Psoas muscle (tissue), 7 donors: ENCODE measurements at regions not wholly inside any gene's neighbourhood (a gene's known extent, or its start where the extent isn't known, plus 50 kb on each side); places are given as distances from the start of the nearest gene placed in this dataset.

Experiments used
- ATAC-seq, 4 donors: fragments of 200-7000 bp; cut with Tn5 transposase; one replicate each; pipeline ENCODE4 v1.9.1; 2020; ENCODE audit warnings: moderate library complexity in 3 of 4, mild to moderate bottlenecking in 2 of 4
- DNase-seq, 2 donors: peaks; one replicate each; pipeline ENCODE4 v3.0.0-alpha.2; 2020
- H3K27ac ChIP-seq: fragments of 200-600 bp; one replicate; pipeline ENCODE4 v1.8.0; 2022
- H3K27me3 ChIP-seq, 3 donors: fragments of 200-600 bp in 1 of 3; one replicate each; pipeline versions ENCODE4 v1.6.1 to v1.8.0; 2013 to 2022; ENCODE audit warnings: low read length in 2 of 3, mild to moderate bottlenecking in 2 of 3, moderate library complexity in 1 of 3; ENCODE audit not compliant: insufficient read depth in 3 of 3
- H3K36me3 ChIP-seq, 2 donors: fragments of 200-600 bp in 1 of 2; one replicate each; pipeline versions ENCODE4 v1.6.1 to v1.8.0; 2013 to 2022; ENCODE audit warnings: low read depth in 1 of 2, mild to moderate bottlenecking in 1 of 2, moderate library complexity in 1 of 2; ENCODE audit not compliant: insufficient read depth in 1 of 2
- H3K4me1 ChIP-seq: fragments of 200-600 bp; one replicate; pipeline ENCODE4 v1.8.0; 2022
- H3K4me3 ChIP-seq: fragments of 200-600 bp; one replicate; pipeline ENCODE4 v1.8.0; 2022; ENCODE audit warnings: mild to moderate bottlenecking
- H3K9me3 ChIP-seq: fragments of 200-600 bp; one replicate; pipeline ENCODE4 v1.8.0; 2022
- CTCF ChIP-seq: fragments of 200-600 bp; IDR thresholded peaks from one replicate; pipeline ENCODE4 v1.8.0; 2022; ENCODE audit warnings: antibody characterized with exemption
- WGBS, 3 donors: extraction: QIAGEN DNeasy Blood & Tissue Kit; methylation state at CpG; one replicate each; pipeline versions ENCODE4 v1.1.6 to v1.1.7; 2013; 5-methylcytosine and 5-hydroxymethylcytosine counted together
- intact Hi-C, 2 donors: fragments of 100-400 bp; cut with DNase I; formaldehyde crosslinking; loops; one replicate each; pipeline versions ENCODE4 v1.11.0 to v1.14.2; 2022
- donor health status: healthy with polysubstance abuse.
- donor health status: DM: no; HTN: no; CAD: no; lungs with moderate emphysema.
- donor health status: Bipolar disorder and iron deficiency.
- donor health status: healthy.
- donor health status: DM: yes; HTN: yes; CAD: no.
- donor health status: DM: no; HTN: no; CAD: no.
- donor health status: DM: yes; HTN: yes; CAD: no.

- H3K36me3 ChIP-seq = no peaks in the 10 kb centered on the region
- no peaks in the 10 kb centered on the region for H3K9me3 ChIP-seq
- no peak for TF ChIP-seq CTCF
- ATAC-seq = no peak
- no peak overlapping the region for H3K4me3 ChIP-seq
- intact Hi-C loops = no loop called here
- no peak for DNase-seq
- H3K4me1 ChIP-seq = no peaks in the 10 kb centered on the region
- no peak overlapping the region for H3K27ac ChIP-seq
- H3K27me3 ChIP-seq = no peaks in the 10 kb centered on the region
Observed at GRCh38 chr4:29277381-29277780, 1442.8 kb upstream of the PCDH7 start.

- ATAC-seq (no peak), DNase-seq (no peak)
- no peaks in the 10 kb centered on the region for H3K4me1 ChIP-seq
- H3K27ac ChIP-seq = no peak overlapping the region
- WGBS, 3 donors = 13 to 21% (median 17%) methylated on average over 2 of the region's 2 CpGs
- H3K4me3 ChIP-seq = no peak overlapping the region
- no peak for TF ChIP-seq CTCF
- intact Hi-C loops = no loop called here
- H3K27me3 ChIP-seq = no peaks in the 10 kb centered on the region
- no peaks in the 10 kb centered on the region for H3K9me3 ChIP-seq
- no peaks in the 10 kb centered on the region for H3K36me3 ChIP-seq
Observed at GRCh38 chr4:29278585-29278984, 1441.6 kb upstream of the PCDH7 start.

GRCh38 chr4:29289118-29289517 is 1431.1 kb upstream of the PCDH7 start:
- ATAC-seq = no peak
- DNase-seq = no peak
- H3K27ac ChIP-seq = no peak overlapping the region
- intact Hi-C loops = no loop called here
- H3K9me3 ChIP-seq = no peaks in the 10 kb centered on the region
- no peak for TF ChIP-seq CTCF
- H3K36me3 ChIP-seq = no peaks in the 10 kb centered on the region
- no peaks in the 10 kb centered on the region for H3K4me1 ChIP-seq
- H3K27me3 ChIP-seq = no peaks in the 10 kb centered on the region
- H3K4me3 ChIP-seq = no peak overlapping the region
- 77 to 83% (median 81%) methylated on average over 1 of the region's 1 CpG for WGBS, 3 donors

- ATAC-seq (no peak), DNase-seq (no peak)
- H3K9me3 ChIP-seq = no peaks in the 10 kb centered on the region
- TF ChIP-seq CTCF = no peak
- no peaks in the 10 kb centered on the region for H3K27me3 ChIP-seq
- H3K36me3 ChIP-seq = no peaks in the 10 kb centered on the region
- H3K27ac ChIP-seq = no peak overlapping the region
- no peak overlapping the region for H3K4me3 ChIP-seq
- no peaks in the 10 kb centered on the region for H3K4me1 ChIP-seq
- intact Hi-C loops = loop anchor here in 1 of 2 donors (5.0 kb wide), 1 partner anchor 1958 kb away; no protein-coding TSS in a partner anchor
Observed at GRCh38 chr4:29295280-29295679, 1424.9 kb upstream of the PCDH7 start.

GRCh38 chr4:29304595-29304994 is 1415.6 kb upstream of the PCDH7 start:
- ATAC-seq = no peak
- no peak for TF ChIP-seq CTCF
- Histone ChIP-seq H3K27ac (no peak overlapping the region), H3K4me1 (no peaks in the 10 kb centered on the region), H3K9me3 (no peaks in the 10 kb centered on the region), H3K4me3 (no peak overlapping the region), H3K36me3 (no peaks in the 10 kb centered on the region), H3K27me3 (no peaks in the 10 kb centered on the region)
- intact Hi-C loops = no loop called here
- no peak for DNase-seq
- 64 to 77% (median 70%) methylated on average over 3 of the region's 3 CpGs for WGBS, 3 donors
